GM23338 (cell line): ENCODE measurements at regions not wholly inside any gene's neighbourhood (a gene's known extent, or its start where the extent isn't known, plus 50 kb on each side); places are given as distances from the start of the nearest gene placed in this dataset.

ENCODE experiments used
- POLR2AphosphoS5 ChIP-seq: IDR thresholded peaks from 2 replicates; pipeline ENCODE4 v1.6.1; 2016; ENCODE audit warnings: antibody characterized with exemption, low read depth
- TF ChIP-seq, protein P1 (sequence below), 2 experiments: fragments of 200-600 bp in 1 of 2; sonication (generic) in 1 of 2; conservative IDR thresholded peaks; 2 replicates each; pipeline versions ENCODE4 v1.5.1 to v1.6.1; 2016 to 2017; ENCODE audit warnings: antibody characterized with exemption in 2 of 2, low read depth in 2 of 2, mild to moderate bottlenecking in 2 of 2, moderate library complexity in 1 of 2

GRCh38 chr5:26802944-26803343 lies 235.4 kb downstream of the CDH9 start:
- TF ChIP-seq, protein P1, sequence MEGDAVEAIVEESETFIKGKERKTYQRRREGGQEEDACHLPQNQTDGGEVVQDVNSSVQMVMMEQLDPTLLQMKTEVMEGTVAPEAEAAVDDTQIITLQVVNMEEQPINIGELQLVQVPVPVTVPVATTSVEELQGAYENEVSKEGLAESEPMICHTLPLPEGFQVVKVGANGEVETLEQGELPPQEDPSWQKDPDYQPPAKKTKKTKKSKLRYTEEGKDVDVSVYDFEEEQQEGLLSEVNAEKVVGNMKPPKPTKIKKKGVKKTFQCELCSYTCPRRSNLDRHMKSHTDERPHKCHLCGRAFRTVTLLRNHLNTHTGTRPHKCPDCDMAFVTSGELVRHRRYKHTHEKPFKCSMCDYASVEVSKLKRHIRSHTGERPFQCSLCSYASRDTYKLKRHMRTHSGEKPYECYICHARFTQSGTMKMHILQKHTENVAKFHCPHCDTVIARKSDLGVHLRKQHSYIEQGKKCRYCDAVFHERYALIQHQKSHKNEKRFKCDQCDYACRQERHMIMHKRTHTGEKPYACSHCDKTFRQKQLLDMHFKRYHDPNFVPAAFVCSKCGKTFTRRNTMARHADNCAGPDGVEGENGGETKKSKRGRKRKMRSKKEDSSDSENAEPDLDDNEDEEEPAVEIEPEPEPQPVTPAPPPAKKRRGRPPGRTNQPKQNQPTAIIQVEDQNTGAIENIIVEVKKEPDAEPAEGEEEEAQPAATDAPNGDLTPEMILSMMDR (conservative IDR thresholded peaks at IDR 0.05; ENCODE audit: low read depth in 2 of 2), result no peak
- TF ChIP-seq POLR2AphosphoS5, result no peak
